Bronchial epithelial cell (primary cell): ENCODE measurements at regions not wholly inside any gene's neighbourhood (a gene's known extent, or its start where the extent isn't known, plus 50 kb on each side); places are given as distances from the start of the nearest gene placed in this dataset.

Experiments used
- DNase-seq: peaks from one replicate; pipeline ENCODE4 v3.0.0-alpha.2; 2010; ENCODE audit warnings: low read depth
- FAIRE-seq: peaks from 2 replicates; lab custom pipeline; 2011; peaks lifted over from hg19 to GRCh38; lab: Jason Lieb, UNC
- H3K27me3 ChIP-seq: 2 replicates; pipeline ENCODE4 v1.5.1; 2011; ENCODE audit warnings: low read length; ENCODE audit not compliant: control insufficient read depth, insufficient read depth
- H3K36me3 ChIP-seq: 2 replicates; pipeline ENCODE4 v1.5.1; 2011; ENCODE audit warnings: low read length; ENCODE audit not compliant: control insufficient read depth, insufficient read depth
- H3K4me3 ChIP-seq: 2 replicates; pipeline ENCODE4 v1.5.1; 2011; ENCODE audit warnings: mild to moderate bottlenecking, low read depth, low read length, control low read depth
- TF ChIP-seq, protein P1 (sequence below): IDR thresholded peaks from 2 replicates; pipeline ENCODE4 v1.5.1; 2011; ENCODE audit warnings: mild to moderate bottlenecking, moderate library complexity, low read length, control low read depth, inconsistent platforms; ENCODE audit not compliant: insufficient read depth, severe bottlenecking

DNA sequence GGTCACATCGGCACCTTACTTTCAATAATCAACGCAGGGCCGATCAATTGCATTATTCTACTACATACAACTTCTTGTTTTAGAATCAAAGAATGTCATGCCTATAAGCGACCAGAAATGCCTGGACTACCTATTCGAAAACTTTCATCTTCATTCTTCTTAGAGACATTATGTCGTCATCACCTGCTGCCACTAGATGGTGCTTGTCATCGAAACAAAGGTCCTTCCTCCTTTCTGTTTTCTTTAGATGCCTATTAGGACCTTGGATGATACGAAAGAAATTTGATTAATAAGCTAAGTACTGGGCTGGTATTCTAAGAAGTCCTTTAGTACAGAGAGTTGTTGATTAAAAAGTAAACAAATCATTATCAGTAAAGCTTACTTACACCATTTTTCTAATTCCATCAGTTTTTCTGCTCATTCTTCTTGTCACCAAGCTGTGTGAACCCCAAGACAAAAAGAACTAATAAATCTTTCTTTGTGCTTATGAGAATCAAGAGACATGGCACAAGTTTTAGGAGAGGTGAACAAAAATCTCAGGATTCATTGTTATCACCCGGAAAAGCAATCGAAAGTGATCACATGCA is 154.5 kb upstream of the SLC4A4 start:
- H3K27me3 ChIP-seq = peaks cover 5% of the 10 kb centered on the region
- DNase-seq = peak; percentile 65
- no peak for FAIRE-seq
- H3K4me3 ChIP-seq = no peak overlapping the region
- TF ChIP-seq, protein P1, sequence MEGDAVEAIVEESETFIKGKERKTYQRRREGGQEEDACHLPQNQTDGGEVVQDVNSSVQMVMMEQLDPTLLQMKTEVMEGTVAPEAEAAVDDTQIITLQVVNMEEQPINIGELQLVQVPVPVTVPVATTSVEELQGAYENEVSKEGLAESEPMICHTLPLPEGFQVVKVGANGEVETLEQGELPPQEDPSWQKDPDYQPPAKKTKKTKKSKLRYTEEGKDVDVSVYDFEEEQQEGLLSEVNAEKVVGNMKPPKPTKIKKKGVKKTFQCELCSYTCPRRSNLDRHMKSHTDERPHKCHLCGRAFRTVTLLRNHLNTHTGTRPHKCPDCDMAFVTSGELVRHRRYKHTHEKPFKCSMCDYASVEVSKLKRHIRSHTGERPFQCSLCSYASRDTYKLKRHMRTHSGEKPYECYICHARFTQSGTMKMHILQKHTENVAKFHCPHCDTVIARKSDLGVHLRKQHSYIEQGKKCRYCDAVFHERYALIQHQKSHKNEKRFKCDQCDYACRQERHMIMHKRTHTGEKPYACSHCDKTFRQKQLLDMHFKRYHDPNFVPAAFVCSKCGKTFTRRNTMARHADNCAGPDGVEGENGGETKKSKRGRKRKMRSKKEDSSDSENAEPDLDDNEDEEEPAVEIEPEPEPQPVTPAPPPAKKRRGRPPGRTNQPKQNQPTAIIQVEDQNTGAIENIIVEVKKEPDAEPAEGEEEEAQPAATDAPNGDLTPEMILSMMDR = peak; percentile 66
- H3K36me3 ChIP-seq = no peaks in the 10 kb centered on the region

DNA sequence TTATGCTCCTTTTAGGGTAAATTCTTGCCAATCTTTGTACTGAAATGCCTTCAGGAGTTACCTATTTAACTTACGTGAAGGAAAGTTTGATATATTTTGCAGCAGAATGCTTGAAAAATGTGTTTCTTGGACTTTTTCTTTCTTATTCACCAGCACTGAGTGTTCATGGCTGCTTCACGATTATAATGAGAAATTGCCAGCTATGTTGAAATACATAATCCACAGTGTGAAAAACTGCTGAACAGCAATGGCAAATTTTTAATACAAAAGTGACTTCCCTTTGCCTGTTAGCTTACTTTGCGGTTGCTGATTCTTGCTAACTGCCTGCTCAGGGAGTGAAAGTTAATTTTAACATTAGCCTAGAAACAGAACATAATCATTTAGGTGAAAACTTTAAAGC is 153.8 kb upstream of the SLC4A4 start:
- Histone ChIP-seq H3K4me3 (no peak overlapping the region), H3K27me3 (peaks cover 5% of the 10 kb centered on the region), H3K36me3 (no peaks in the 10 kb centered on the region)
- FAIRE-seq (no peak), DNase-seq (no peak)
- TF ChIP-seq, protein P1 = no peak

DNA sequence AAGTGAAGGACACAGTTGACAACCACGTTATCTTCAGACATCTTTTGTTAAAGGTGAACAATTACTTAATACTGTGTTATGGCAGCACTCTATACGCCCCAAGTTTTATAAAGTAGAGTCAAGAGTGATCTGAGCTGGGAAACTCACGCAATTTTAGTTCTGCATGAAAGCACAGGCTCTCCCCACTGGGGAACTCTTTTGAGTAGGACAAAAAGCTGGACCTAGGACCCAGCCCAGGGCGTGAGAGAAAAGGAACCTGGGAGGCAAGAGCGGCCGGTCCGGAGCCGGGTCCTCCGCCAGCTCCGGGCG is 152.6 kb upstream of the SLC4A4 start:
- FAIRE-seq = no peak
- peaks cover 5% of the 10 kb centered on the region for H3K27me3 ChIP-seq

DNA sequence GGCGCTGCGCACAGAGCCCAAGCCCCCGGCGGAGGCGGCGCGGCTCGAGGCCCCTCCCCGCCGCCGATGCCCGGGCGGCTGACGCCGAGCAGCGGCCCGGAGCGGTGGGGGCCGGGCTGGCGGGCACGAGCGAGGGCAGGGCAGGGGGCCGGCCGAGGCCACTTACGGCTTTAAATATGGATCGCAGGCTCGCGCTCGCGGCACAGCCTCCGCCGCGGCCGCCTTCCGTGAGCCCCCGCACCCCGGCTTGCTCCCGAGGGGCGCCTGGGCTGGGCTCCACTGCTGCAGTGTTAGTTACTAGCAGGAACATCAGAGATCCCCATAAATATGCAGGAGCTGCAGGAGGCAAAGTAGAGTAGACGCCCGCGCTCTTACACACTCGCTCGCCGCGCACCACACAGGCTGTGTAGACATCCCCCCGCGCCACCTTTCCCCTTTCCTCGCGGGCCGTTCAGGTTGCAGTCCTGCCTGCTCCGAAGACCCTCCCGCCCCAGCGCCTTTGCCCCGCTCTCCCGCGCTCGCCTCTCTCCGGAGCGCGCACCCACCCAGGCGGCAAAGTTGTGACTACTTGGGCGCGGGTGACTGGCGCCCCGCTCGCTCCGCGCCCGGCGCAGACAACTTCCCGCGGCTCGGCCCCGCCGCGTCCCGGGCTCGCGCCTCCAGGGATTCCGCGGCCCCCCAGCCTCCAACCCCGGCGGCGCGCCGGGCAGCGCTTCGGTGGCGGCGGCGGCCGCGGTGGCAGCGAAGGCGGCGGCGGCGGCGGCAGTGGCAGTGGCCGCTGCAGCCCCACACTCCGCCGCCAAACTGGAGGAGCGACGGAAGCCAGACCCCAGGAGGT is 152.0 kb upstream of the SLC4A4 start:
- FAIRE-seq (no peak), DNase-seq (no peak)
- Histone ChIP-seq H3K27me3 (peaks cover 5% of the 10 kb centered on the region), H3K4me3 (peak overlapping the region; percentile 44), H3K36me3 (no peaks in the 10 kb centered on the region)
- TF ChIP-seq, protein P1 = no peak

More for the DNA sequence above, 152.6 kb upstream of the SLC4A4 start:
- TF ChIP-seq, protein P1 = no peak
- peak overlapping the region; percentile 44 for H3K4me3 ChIP-seq
- H3K36me3 ChIP-seq = no peaks in the 10 kb centered on the region
- DNase-seq = no peak

DNA sequence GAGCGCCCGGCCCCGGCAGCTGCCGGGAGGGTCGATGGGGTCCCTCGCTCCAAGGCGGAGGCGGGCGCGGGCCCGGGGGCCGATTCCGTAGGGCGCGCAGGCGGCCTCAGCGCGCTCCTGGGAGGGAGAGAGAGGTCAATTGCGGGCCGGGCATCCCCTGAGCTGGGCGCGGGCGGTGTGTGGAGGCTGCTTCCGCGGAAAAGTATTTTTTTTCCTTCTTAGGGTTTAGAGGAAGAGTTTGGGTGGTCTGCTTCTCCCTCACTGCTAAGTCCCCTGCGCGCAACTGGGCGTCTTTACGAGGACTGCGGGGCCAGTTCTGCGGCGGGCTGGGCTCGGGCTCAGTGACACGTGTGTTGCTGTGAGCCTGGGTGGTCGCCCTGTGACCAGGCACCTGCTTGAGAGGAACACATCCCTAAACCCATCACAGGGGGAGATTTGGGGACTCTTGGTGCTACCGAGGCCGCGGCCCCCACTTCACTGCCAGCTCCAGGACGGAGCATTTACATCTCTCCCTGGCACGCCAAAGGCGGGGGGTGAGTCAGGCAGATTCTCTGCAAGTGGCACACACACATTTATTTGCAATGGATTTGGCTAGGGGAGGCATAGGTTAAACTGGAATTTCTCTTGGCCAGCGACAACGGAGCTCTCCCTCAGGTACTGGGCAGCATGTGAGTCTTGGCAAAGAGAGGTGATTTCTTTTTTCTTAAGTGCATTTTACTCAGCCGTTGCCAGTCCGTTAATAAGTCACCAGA is 151.2 kb upstream of the SLC4A4 start:
- FAIRE-seq (no peak), DNase-seq (peak; percentile 33)
- Histone ChIP-seq H3K36me3 (no peaks in the 10 kb centered on the region), H3K27me3 (peaks cover 5% of the 10 kb centered on the region), H3K4me3 (peak overlapping the region; percentile 44)
- TF ChIP-seq, protein P1 = no peak
